ENCODE measurements at regions not wholly inside any gene's neighbourhood (a gene's known extent, or its start where the extent isn't known, plus 50 kb on each side); places are given as distances from the start of the nearest gene placed in this dataset.

DNA sequence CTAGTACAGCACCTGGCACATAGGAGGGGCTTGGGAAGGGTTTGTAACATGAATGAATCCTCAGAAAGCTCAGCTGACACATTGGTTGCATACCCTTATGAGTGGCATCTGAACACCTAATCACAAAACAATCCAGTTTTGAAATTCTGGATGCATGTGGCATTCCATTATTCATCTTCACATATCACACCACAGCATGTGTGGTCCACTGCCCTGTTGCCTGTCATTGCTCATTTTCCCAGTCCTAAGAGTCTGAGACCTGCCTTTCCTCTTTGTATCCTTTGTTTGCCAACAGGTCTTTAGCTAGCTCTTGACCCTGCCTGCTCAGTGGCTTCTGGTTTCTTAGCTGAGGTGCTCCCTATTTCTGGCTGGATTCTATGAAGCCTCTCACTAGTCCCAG lies 170.8 kb upstream of the ASIC2 start (continued):
- TF ChIP-seq SETDB1 (CRISPR knock-in tag; IDR thresholded peaks at IDR 0.05; ENCODE audit: borderline replicate concordance), result no peak

DNA sequence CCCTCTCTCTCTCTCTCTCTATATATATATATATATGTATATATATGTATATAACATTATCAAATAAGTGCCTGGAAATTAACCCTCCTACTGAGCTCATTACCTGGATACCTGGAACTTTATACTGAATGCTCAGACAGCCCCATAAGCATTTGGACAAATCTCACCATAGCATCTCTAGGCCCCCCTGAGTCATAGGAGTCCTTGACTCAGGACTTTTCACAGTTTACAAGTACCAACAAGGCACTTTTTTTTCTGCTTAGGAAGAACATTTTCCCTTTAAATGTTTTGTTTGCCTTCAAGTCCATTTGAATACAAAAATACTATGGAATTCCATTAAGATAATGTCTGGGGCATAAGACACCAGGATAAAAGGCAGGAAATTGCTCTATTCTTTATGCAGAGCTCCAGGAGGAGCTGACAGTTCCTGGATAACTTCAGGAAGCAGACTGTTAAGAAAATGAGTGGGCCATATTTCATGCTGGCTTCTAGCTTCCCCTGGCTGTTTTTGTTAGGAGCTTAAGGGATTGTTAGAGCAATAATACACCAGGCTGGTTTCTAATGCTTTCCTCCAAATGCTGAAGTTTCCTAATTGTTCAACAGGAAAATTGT lies 171.7 kb upstream of the ASIC2 start:
- Histone ChIP-seq H3K36me3 (replicated peaks in 1 of 2; ENCODE audit: control insufficient read depth in 1 of 2, insufficient read depth in 2 of 2, low read length in 2 of 2) (no peaks in the 10 kb centered on the region), H3K27ac (ENCODE audit: extremely low read length, insufficient read depth, low read length) (no peak overlapping the region), H2AFZ (ENCODE audit: low read length) (no peak overlapping the region), H4K20me1 (ENCODE audit: insufficient read depth, low read length) (no peaks in the 10 kb centered on the region), H3K4me1 (ENCODE audit: insufficient read depth, low read length) (no peaks in the 10 kb centered on the region), H3K4me2 (ENCODE audit: low read depth, low read length) (no peak overlapping the region), H3K9ac (ENCODE audit: insufficient read depth, low read depth, low read length) (no peak overlapping the region), H3K9me3 (ENCODE audit: low read length) (no peaks in the 10 kb centered on the region), H3K27me3 (ENCODE audit: control insufficient read depth in 1 of 2, insufficient read depth in 2 of 2, low read length in 2 of 2) (0 out of 5 replicates have a peak, but pooled peaks cover 0 to 1% of the 10 kb centered on the region in 2 experiments), H3K79me2 (ENCODE audit: insufficient read depth, low read length) (no peaks in the 10 kb centered on the region), H3K4me3 (replicated peaks in 1 of 3; ENCODE audit: insufficient read depth in 1 of 3, low read depth in 2 of 3, low read length in 3 of 3) (no peak overlapping the region)
- ChIA-PET CTCF (ENCODE audit: low intra/inter-chr PET ratio, low total read pairs) (no interaction called here), POLR2A (no interaction called here)
- TF ChIP-seq ZNF234 (CRISPR knock-in tag; conservative IDR thresholded peaks at IDR 0.05), result no peak
- TF ChIP-seq STAG1 (CRISPR knock-in tag; IDR thresholded peaks at IDR 0.05), result no peak
- TF ChIP-seq CEBPG (CRISPR knock-in tag; IDR thresholded peaks at IDR 0.05), result no peak
- no peak for TF ChIP-seq ZC3H13 (CRISPR knock-in tag; IDR thresholded peaks at IDR 0.05)
- TF ChIP-seq HNRNPLL (IDR thresholded peaks at IDR 0.05; ENCODE audit: low read depth, low read length, poor library complexity, severe bottlenecking), result no peak
- TF ChIP-seq ETV6 (CRISPR knock-in tag; conservative IDR thresholded peaks at IDR 0.05), result no peak
- TF ChIP-seq, protein P1, sequence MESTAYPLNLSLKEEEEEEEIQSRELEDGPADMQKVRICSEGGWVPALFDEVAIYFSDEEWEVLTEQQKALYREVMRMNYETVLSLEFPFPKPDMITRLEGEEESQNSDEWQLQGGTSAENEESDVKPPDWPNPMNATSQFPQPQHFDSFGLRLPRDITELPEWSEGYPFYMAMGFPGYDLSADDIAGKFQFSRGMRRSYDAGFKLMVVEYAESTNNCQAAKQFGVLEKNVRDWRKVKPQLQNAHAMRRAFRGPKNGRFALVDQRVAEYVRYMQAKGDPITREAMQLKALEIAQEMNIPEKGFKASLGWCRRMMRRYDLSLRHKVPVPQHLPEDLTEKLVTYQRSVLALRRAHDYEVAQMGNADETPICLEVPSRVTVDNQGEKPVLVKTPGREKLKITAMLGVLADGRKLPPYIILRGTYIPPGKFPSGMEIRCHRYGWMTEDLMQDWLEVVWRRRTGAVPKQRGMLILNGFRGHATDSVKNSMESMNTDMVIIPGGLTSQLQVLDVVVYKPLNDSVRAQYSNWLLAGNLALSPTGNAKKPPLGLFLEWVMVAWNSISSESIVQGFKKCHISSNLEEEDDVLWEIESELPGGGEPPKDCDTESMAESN (CRISPR knock-in tag; conservative IDR thresholded peaks at IDR 0.05), result no peak
- no peak for TF ChIP-seq MTF2 (CRISPR knock-in tag; IDR thresholded peaks at IDR 0.05; ENCODE audit: borderline replicate concordance)
- intact Hi-C loops (cut with micrococcal nuclease; ENCODE audit: unreplicated experiment), result no loop called here
- no peak for ATAC-seq
- in situ Hi-C loops (cut with HindIII; ENCODE audit: extremely low pct_ligation_motif_present, low pct_unique_long_range_greater_than_20kb), result no loop called here
- no peak for DNase-seq (ENCODE audit: low spot score)
- FAIRE-seq, result no peak
- BruUV-seq (replicated peaks), result no TSS peak

All from HepG2 (cell line).